ENCODE measurements at regions not wholly inside any gene's neighbourhood (a gene's known extent, or its start where the extent isn't known, plus 50 kb on each side); places are given as distances from the start of the nearest gene placed in this dataset.

DNA sequence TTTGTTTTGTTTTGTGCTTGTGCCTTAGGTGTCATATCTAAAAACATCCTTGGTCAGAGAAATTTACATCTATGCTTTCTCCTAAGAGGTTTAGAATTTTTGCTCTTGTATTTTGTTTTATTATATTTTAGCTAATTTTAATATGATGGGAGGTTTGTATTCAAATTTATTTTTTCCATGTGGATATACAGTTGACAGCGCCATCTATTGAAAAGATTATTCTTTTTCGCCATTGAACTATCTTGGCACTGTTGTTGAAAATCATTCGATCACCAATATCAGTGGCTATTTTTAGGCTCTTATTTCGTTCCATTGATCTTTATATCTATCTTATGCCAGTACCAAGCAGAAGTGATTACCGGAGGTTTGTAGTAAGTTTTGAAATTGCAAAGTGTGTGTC is 510.3 kb downstream of the BRD1 start:
- DNase-seq (ENCODE audit: extremely low read depth, insufficient read length), result no peak
- H3K4me3 ChIP-seq (replicated peaks; ENCODE audit: low read depth, low read length), result no peak overlapping the region
- no peak for TF ChIP-seq CTCF (IDR thresholded peaks at IDR 0.05; ENCODE audit: insufficient read depth, low read length, poor library complexity, severe bottlenecking)

GRCh38 chr22:49312601-49313000 is 515.1 kb downstream of the BRD1 start:
- TF ChIP-seq CTCF (IDR thresholded peaks at IDR 0.05; ENCODE audit: insufficient read depth, low read length, poor library complexity, severe bottlenecking), result no peak
- no peaks in the 10 kb centered on the region for H3K27me3 ChIP-seq (replicated peaks; ENCODE audit: control insufficient read depth, insufficient read depth, low read length)
- no peak for DNase-seq (ENCODE audit: extremely low read depth, insufficient read length)
- no peak overlapping the region for H3K4me3 ChIP-seq (replicated peaks; ENCODE audit: low read depth, low read length)
- H3K36me3 ChIP-seq (ENCODE audit: control insufficient read depth, insufficient read depth, low read length), result no peaks in the 10 kb centered on the region

More for the DNA sequence above, 510.3 kb downstream of the BRD1 start:
- Histone ChIP-seq H3K27me3 (replicated peaks; ENCODE audit: control insufficient read depth, insufficient read depth, low read length) (no peaks in the 10 kb centered on the region), H3K36me3 (ENCODE audit: control insufficient read depth, insufficient read depth, low read length) (no peaks in the 10 kb centered on the region)

- no peaks in the 10 kb centered on the region for H3K27me3 ChIP-seq (replicated peaks; ENCODE audit: control insufficient read depth, insufficient read depth, low read length)
- DNase-seq (ENCODE audit: extremely low read depth, insufficient read length), result no peak
- TF ChIP-seq CTCF (IDR thresholded peaks at IDR 0.05; ENCODE audit: insufficient read depth, low read length, poor library complexity, severe bottlenecking), result no peak
- no peak overlapping the region for H3K4me3 ChIP-seq (replicated peaks; ENCODE audit: low read depth, low read length)
- H3K36me3 ChIP-seq (ENCODE audit: control insufficient read depth, insufficient read depth, low read length), result no peaks in the 10 kb centered on the region
Observed at GRCh38 chr22:49310354-49310753, 517.3 kb downstream of the BRD1 start.

GRCh38 chr22:49308300-49308699 is 519.4 kb downstream of the BRD1 start:
- TF ChIP-seq CTCF (IDR thresholded peaks at IDR 0.05; ENCODE audit: insufficient read depth, low read length, poor library complexity, severe bottlenecking), result no peak
- Histone ChIP-seq H3K36me3 (ENCODE audit: control insufficient read depth, insufficient read depth, low read length) (no peaks in the 10 kb centered on the region), H3K27me3 (replicated peaks; ENCODE audit: control insufficient read depth, insufficient read depth, low read length) (no peaks in the 10 kb centered on the region; the same call in 1 of the 2 replicates), H3K4me3 (replicated peaks; ENCODE audit: low read depth, low read length) (no peak overlapping the region)
- DNase-seq (ENCODE audit: extremely low read depth, insufficient read length), result no peak

- no peaks in the 10 kb centered on the region; the same call in 1 of the 2 replicates for H3K27me3 ChIP-seq (replicated peaks; ENCODE audit: control insufficient read depth, insufficient read depth, low read length)
- no peak for DNase-seq (ENCODE audit: extremely low read depth, insufficient read length)
- no peak for TF ChIP-seq CTCF (IDR thresholded peaks at IDR 0.05; ENCODE audit: insufficient read depth, low read length, poor library complexity, severe bottlenecking)
- H3K36me3 ChIP-seq (ENCODE audit: control insufficient read depth, insufficient read depth, low read length), result no peaks in the 10 kb centered on the region
- H3K4me3 ChIP-seq (replicated peaks; ENCODE audit: low read depth, low read length), result no peak overlapping the region
Observed at GRCh38 chr22:49307870-49308269, 519.8 kb downstream of the BRD1 start.

DNA sequence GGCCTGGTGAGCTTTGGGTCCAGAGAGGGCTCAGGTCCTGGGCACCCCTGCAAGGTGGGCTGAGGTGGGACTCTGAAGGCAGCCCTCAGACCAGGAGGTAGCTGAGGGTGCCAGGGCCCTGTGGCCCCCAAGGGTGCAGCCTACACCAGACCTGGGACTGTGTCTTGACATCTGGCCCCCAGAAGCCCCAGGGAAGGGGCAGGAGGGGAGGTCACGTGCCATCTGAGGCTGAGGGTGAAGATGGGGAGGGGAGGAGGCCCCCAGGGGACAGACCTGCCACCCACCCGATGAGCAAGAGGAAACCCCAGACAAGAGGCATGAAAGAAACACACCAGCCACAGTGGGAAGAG is 520.2 kb downstream of the BRD1 start:
- Histone ChIP-seq H3K4me3 (replicated peaks; ENCODE audit: low read depth, low read length) (no peak overlapping the region), H3K27me3 (replicated peaks; ENCODE audit: control insufficient read depth, insufficient read depth, low read length) (no peaks in the 10 kb centered on the region; the same call in 1 of the 2 replicates), H3K36me3 (ENCODE audit: control insufficient read depth, insufficient read depth, low read length) (no peaks in the 10 kb centered on the region)
- no peak for TF ChIP-seq CTCF (IDR thresholded peaks at IDR 0.05; ENCODE audit: insufficient read depth, low read length, poor library complexity, severe bottlenecking)
- DNase-seq (ENCODE audit: extremely low read depth, insufficient read length), result no peak
